ENCODE measurements at regions not wholly inside any gene's neighbourhood (a gene's known extent, or its start where the extent isn't known, plus 50 kb on each side); places are given as distances from the start of the nearest gene placed in this dataset.

GRCh38 chr7:9785211-9785610, 1188.5 kb upstream of the PHF14 start:
- no peak for TF ChIP-seq CTCF (IDR thresholded peaks at IDR 0.05; ENCODE audit: low read length)
- no peak for TF ChIP-seq EZH2phosphoT487 (IDR thresholded peaks at IDR 0.05; ENCODE audit: low read length)
- no peak for TF ChIP-seq EZH2 (optimal IDR thresholded peaks at IDR 0.05; ENCODE audit: low read depth, low read length)

Data from MM.1S (cell line).